SU-DHL-6 (cell line): ENCODE measurements at regions not wholly inside any gene's neighbourhood (a gene's known extent, or its start where the extent isn't known, plus 50 kb on each side); places are given as distances from the start of the nearest gene placed in this dataset.

Experiments
- H2AFZ ChIP-seq: fragments of 200-600 bp; sonication (generic); 2 replicates; pipeline ENCODE4 v1.6.1; 2014; ENCODE audit warnings: low read depth, mild to moderate bottlenecking, moderate library complexity, mixed read lengths, antibody characterized with exemption, low read length; ENCODE audit not compliant: severe bottlenecking
- H3F3A ChIP-seq: fragments of 200-600 bp; shearing (Covaris generic); 2 replicates; pipeline ENCODE4 v1.6.0; 2016; ENCODE audit warnings: antibody characterized with exemption, mild to moderate bottlenecking; ENCODE audit not compliant: insufficient read depth
- H3K27ac ChIP-seq: fragments of 200-600 bp; sonication (generic); 2 replicates; pipeline ENCODE4 v1.5.1; 2016; ENCODE audit warnings: low read depth, mild to moderate bottlenecking, low read length, moderate library complexity, mixed read lengths
- H3K27me3 ChIP-seq: fragments of 200-600 bp; sonication (generic), shearing (Covaris generic); 2 replicates; pipeline ENCODE4 v1.6.0; 2014; ENCODE audit warnings: mild to moderate bottlenecking, low read length
- H3K36me3 ChIP-seq: fragments of 200-600 bp; sonication (generic); 2 replicates; pipeline ENCODE4 v1.6.1; 2014; ENCODE audit warnings: mild to moderate bottlenecking, low read length, mixed read lengths
- H3K4me2 ChIP-seq: fragments of 300-600, 200-600 bp; shearing (Covaris generic), sonication (generic); 2 replicates; pipeline ENCODE4 v1.6.0; 2014; ENCODE audit warnings: low read length, low read depth, mild to moderate bottlenecking; ENCODE audit not compliant: poor library complexity, severe bottlenecking
- H3K4me3 ChIP-seq: fragments of 200-600 bp; sonication (generic); 2 replicates; pipeline ENCODE4 v1.5.1; 2014; ENCODE audit warnings: antibody characterized with exemption, low read length, mild to moderate bottlenecking, mixed read lengths; ENCODE audit not compliant: insufficient read depth, poor library complexity, severe bottlenecking
- H3K79me2 ChIP-seq: fragments of 200-600 bp; sonication (generic); 2 replicates; pipeline ENCODE4 v1.6.1; 2014; ENCODE audit warnings: mild to moderate bottlenecking, low read length, moderate library complexity; ENCODE audit not compliant: insufficient read depth
- H3K9ac ChIP-seq: fragments of 200-600 bp; sonication (generic); 2 replicates; pipeline ENCODE4 v1.7.0; 2014; ENCODE audit warnings: mild to moderate bottlenecking, low read length
- H3K9me2 ChIP-seq: fragments of 200-600 bp; sonication (generic); replicated peaks from 2 replicates; pipeline ENCODE4 v1.6.1; 2014; ENCODE audit warnings: low read length; ENCODE audit not compliant: insufficient read depth
- H3K9me3 ChIP-seq: fragments of 200-600 bp; sonication (generic); 2 replicates; pipeline ENCODE4 v1.6.1; 2014; ENCODE audit warnings: low read length, mixed read lengths; ENCODE audit not compliant: insufficient read depth
- H4K20me1 ChIP-seq: fragments of 200-600 bp; sonication (generic); 2 replicates; pipeline ENCODE4 v1.6.1; 2014; ENCODE audit warnings: low read depth, mild to moderate bottlenecking, antibody characterized with exemption, low read length, moderate library complexity, mixed read lengths
- CTCF ChIP-seq: fragments of 200-600 bp; sonication (generic); IDR thresholded peaks from one replicate; pipeline ENCODE4 v1.5.1; 2017; ENCODE audit warnings: antibody characterized with exemption, mild to moderate bottlenecking, low read length, moderate library complexity; ENCODE audit not compliant: insufficient read depth, poor library complexity, severe bottlenecking
- EZH2phosphoT487 ChIP-seq: fragments of 200-600 bp; sonication (generic), shearing (Covaris generic); conservative IDR thresholded peaks from 2 replicates; pipeline ENCODE4 v1.6.1; 2018; ENCODE audit warnings: mild to moderate bottlenecking, antibody characterized with exemption, low read length, moderate library complexity, mixed read lengths

- no peak overlapping the region for H3K9ac ChIP-seq
These were observed 407.6 kb upstream of the DEPDC1 start for GRCh38 chr1:68904477-68904876.

GRCh38 chr1:68906431-68906830 lies 409.5 kb upstream of the DEPDC1 start:
- H3K9me2 ChIP-seq = no peaks in the 10 kb centered on the region
- H3K4me3 ChIP-seq = no peak overlapping the region
- no peak overlapping the region for H3K4me2 ChIP-seq
- H4K20me1 ChIP-seq = no peaks in the 10 kb centered on the region
- H2AFZ ChIP-seq = no peak overlapping the region
- no peaks in the 10 kb centered on the region for H3K27me3 ChIP-seq
- H3F3A ChIP-seq = no peaks in the 10 kb centered on the region
- TF ChIP-seq EZH2phosphoT487 (no peak), CTCF (no peak)
- no peaks in the 10 kb centered on the region for H3K36me3 ChIP-seq
- H3K79me2 ChIP-seq = no peaks in the 10 kb centered on the region
- H3K9me3 ChIP-seq = no peaks in the 10 kb centered on the region
- H3K27ac ChIP-seq = no peak overlapping the region
- no peak overlapping the region for H3K9ac ChIP-seq

More at GRCh38 chr1:68904477-68904876, 407.6 kb upstream of the DEPDC1 start:
- no peak overlapping the region for H3K27ac ChIP-seq
- TF ChIP-seq CTCF (no peak), EZH2phosphoT487 (no peak)
- H3K79me2 ChIP-seq = no peaks in the 10 kb centered on the region
- H2AFZ ChIP-seq = no peak overlapping the region
- no peak overlapping the region for H3K4me2 ChIP-seq
- no peaks in the 10 kb centered on the region for H3F3A ChIP-seq
- H3K4me3 ChIP-seq = no peak overlapping the region
- no peaks in the 10 kb centered on the region for H3K9me3 ChIP-seq
- H3K27me3 ChIP-seq = no peaks in the 10 kb centered on the region
- no peaks in the 10 kb centered on the region for H3K9me2 ChIP-seq
- no peaks in the 10 kb centered on the region for H4K20me1 ChIP-seq
- H3K36me3 ChIP-seq = no peaks in the 10 kb centered on the region

- no peaks in the 10 kb centered on the region for H3F3A ChIP-seq
- no peak for TF ChIP-seq CTCF
- no peak for TF ChIP-seq EZH2phosphoT487
- no peak overlapping the region for H2AFZ ChIP-seq
- H3K27me3 ChIP-seq = no peaks in the 10 kb centered on the region
- no peaks in the 10 kb centered on the region for H3K9me2 ChIP-seq
- H3K79me2 ChIP-seq = no peaks in the 10 kb centered on the region
- no peak overlapping the region for H3K4me3 ChIP-seq
- H3K9me3 ChIP-seq = no peaks in the 10 kb centered on the region
- H4K20me1 ChIP-seq = no peaks in the 10 kb centered on the region
- H3K4me2 ChIP-seq = no peak overlapping the region
- no peak overlapping the region for H3K9ac ChIP-seq
- H3K27ac ChIP-seq = no peak overlapping the region
- H3K36me3 ChIP-seq = no peaks in the 10 kb centered on the region
These were observed 410.6 kb upstream of the DEPDC1 start for GRCh38 chr1:68907491-68907890.
